K562 (cell line): ENCODE measurements at regions not wholly inside any gene's neighbourhood (a gene's known extent, or its start where the extent isn't known, plus 50 kb on each side); places are given as distances from the start of the nearest gene placed in this dataset.

Experiments used
- ATAC-seq: fragments of 200-7000 bp; cut with Tn5 transposase; 3 replicates; pipeline ENCODE4 v1.9.1; 2020; ENCODE audit warnings: moderate library complexity
- BruUV-seq: library from RNA; stranded (reverse); fragments of 400-500 nt; replicated peaks from 2 replicates; lab custom pipeline; 2021; lab: Mats Ljungman, UMichigan
- CTCF ChIA-PET: fragments of 300-600 bp; formaldehyde crosslinking; extraction: SDS; loops from one replicate; lab custom pipeline; 2021; ENCODE audit warnings: low intra/inter-chr PET ratio; lab: Yijun Ruan, JAX
- POLR2A ChIA-PET: fragments of 300-600, 350-650 bp; sonication (Branson Sonifier 250); formaldehyde crosslinking; extraction: SDS; loops from one replicate; lab custom pipeline; 2021; ENCODE audit warnings: antibody characterized with exemption, inconsistent platforms; lab: Yijun Ruan, JAX
- DNase-seq, 4 experiments: peaks; one replicate each; pipeline versions ENCODE4 v3.0.0 to v3.0.0-alpha.2; 2011 to 2018; ENCODE audit warnings: low spot score in 3 of 4, mixed read lengths in 3 of 4; ENCODE audit errors: extremely low read depth in 1 of 4
- FAIRE-seq: peaks from 2 replicates; lab custom pipeline; 2011; peaks lifted over from hg19 to GRCh38; lab: Jason Lieb, UNC
- H2AFZ ChIP-seq: 2 replicates; pipeline ENCODE4 v1.6.0; 2011; ENCODE audit warnings: low read depth, low read length, control low read depth, inconsistent platforms
- H3K27ac ChIP-seq: fragments of 200-600 bp; 3 replicates; pipeline ENCODE4 v1.8.0; 2011; ENCODE audit warnings: low read depth, mild to moderate bottlenecking, control low read depth, inconsistent platforms, low read length, moderate library complexity, mixed read lengths; ENCODE audit errors: extremely low read depth
- H3K27me3 ChIP-seq, 2 experiments: fragments of 300-600 bp in 1 of 2; 2 replicates in 1 of 2; 3 replicates in 1 of 2; pipeline versions ENCODE4 v1.6.0 to v1.8.0; 2011; ENCODE audit warnings: inconsistent platforms in 2 of 2, low read length in 2 of 2, mild to moderate bottlenecking in 1 of 2, mixed read lengths in 1 of 2, moderate library complexity in 1 of 2; ENCODE audit not compliant: control insufficient read depth in 2 of 2, insufficient read depth in 2 of 2
- H3K36me3 ChIP-seq: fragments of 300-600 bp; 3 replicates; pipeline ENCODE4 v1.8.0; 2011; ENCODE audit warnings: mild to moderate bottlenecking, low read length, inconsistent platforms; ENCODE audit not compliant: control insufficient read depth, insufficient read depth
- H3K4me1 ChIP-seq, 2 experiments: fragments of 200-600 bp in 1 of 2; replicated peaks in 1 of 2; 2 replicates in 1 of 2; 3 replicates in 1 of 2; pipeline versions ENCODE4 v1.5.1 to v1.8.0; 2011; ENCODE audit warnings: inconsistent platforms in 2 of 2, low read length in 2 of 2, mild to moderate bottlenecking in 1 of 2, mixed read lengths in 1 of 2, moderate library complexity in 1 of 2; ENCODE audit not compliant: control insufficient read depth in 2 of 2, insufficient read depth in 2 of 2
- H3K4me2 ChIP-seq: 2 replicates; pipeline ENCODE4 v1.6.1; 2011; ENCODE audit warnings: low read length, control low read depth, inconsistent platforms, mixed read lengths; ENCODE audit not compliant: insufficient read depth
- H3K4me3 ChIP-seq: fragments of 200-600 bp; sonication (generic), shearing (Covaris generic); 2 replicates; pipeline ENCODE4 v1.5.1; 2016; ENCODE audit warnings: control low read depth, inconsistent platforms
- H3K79me2 ChIP-seq: fragments of 200-600 bp; 3 replicates; pipeline ENCODE4 v1.8.0; 2011; ENCODE audit warnings: low read length, inconsistent platforms; ENCODE audit not compliant: control insufficient read depth, insufficient read depth
- H3K9ac ChIP-seq, 2 experiments: 2 replicates each; pipeline versions ENCODE4 v1.6.0 to v1.6.1; 2011; ENCODE audit warnings: low read depth in 2 of 2, low read length in 2 of 2, control low read depth in 1 of 2, inconsistent platforms in 1 of 2, mild to moderate bottlenecking in 1 of 2, mixed read lengths in 1 of 2; ENCODE audit not compliant: insufficient read depth in 1 of 2
- H3K9me1 ChIP-seq: one replicate; pipeline ENCODE4 v1.6.0; 2011; ENCODE audit warnings: inconsistent platforms, mild to moderate bottlenecking, low read length, moderate library complexity; ENCODE audit not compliant: control insufficient read depth, insufficient read depth
- H3K9me3 ChIP-seq: replicated peaks from 2 replicates; pipeline ENCODE4 v1.5.1; 2011; ENCODE audit warnings: low read depth, low read length, inconsistent platforms; ENCODE audit not compliant: control insufficient read depth, insufficient read depth
- H4K20me1 ChIP-seq: replicated peaks from 2 replicates; pipeline ENCODE4 v1.6.1; 2011; ENCODE audit warnings: low read length, inconsistent platforms, mixed read lengths; ENCODE audit not compliant: control insufficient read depth, insufficient read depth
- C11orf30 ChIP-seq: fragments of 450-650 bp; IDR thresholded peaks from 2 replicates; pipeline ENCODE4 v1.6.1; 2016; ENCODE audit warnings: low read depth, mild to moderate bottlenecking
- E2F3 ChIP-seq: fragments of 250-450 bp; sonication (Bioruptor Pico); IDR thresholded peaks from 2 replicates; pipeline ENCODE4 v1.4.0; 2020; ENCODE audit warnings: mild to moderate bottlenecking
- EGR1 ChIP-seq: fragments of 450-650 bp; conservative IDR thresholded peaks from 2 replicates; pipeline ENCODE4 v1.6.1; 2017; ENCODE audit warnings: mild to moderate bottlenecking
- HDAC2 ChIP-seq: fragments of 450-650 bp; IDR thresholded peaks from 2 replicates; pipeline ENCODE4 v1.6.1; 2016; ENCODE audit warnings: mild to moderate bottlenecking
- HMGXB4 ChIP-seq: sonication (generic); formaldehyde crosslinking; IDR thresholded peaks from 2 replicates; pipeline ENCODE4 v1.8.1; 2023; ENCODE audit warnings: mild to moderate bottlenecking, missing genetic modification reagents
- KAT7 ChIP-seq: sonication (generic); formaldehyde crosslinking; IDR thresholded peaks from 2 replicates; pipeline ENCODE4 v1.8.0; 2022; ENCODE audit warnings: missing genetic modification reagents, mild to moderate bottlenecking, borderline replicate concordance
- MAX ChIP-seq: sonication (generic); formaldehyde crosslinking; IDR thresholded peaks from 2 replicates; pipeline ENCODE4 v1.9.0; 2022; ENCODE audit warnings: mild to moderate bottlenecking, missing genetic modification reagents
- MXI1 ChIP-seq: IDR thresholded peaks from 2 replicates; pipeline ENCODE4 v1.6.1; 2011; ENCODE audit warnings: low read depth, mild to moderate bottlenecking, improper control_type of control experiment, low read length
- RBFOX2 ChIP-seq: fragments of 200-400 bp; formaldehyde crosslinking; IDR thresholded peaks from 2 replicates; pipeline ENCODE4 v1.6.1; 2017; ENCODE audit warnings: low read depth, mild to moderate bottlenecking, low read length, moderate library complexity
- RBM39 ChIP-seq: fragments of 200-400 bp; formaldehyde crosslinking; optimal IDR thresholded peaks from 2 replicates; pipeline ENCODE3; 2018; ENCODE audit warnings: low read depth, low read length
- RFX7 ChIP-seq: fragments of 250-450 bp; sonication (Bioruptor Pico); IDR thresholded peaks from 2 replicates; pipeline ENCODE4 v1.5.1; 2021; ENCODE audit warnings: mild to moderate bottlenecking
- SMAD1 ChIP-seq: fragments of 150-350 bp; IDR thresholded peaks from 2 replicates; pipeline ENCODE4 v1.6.1; 2014; ENCODE audit warnings: low read length, low read depth; ENCODE audit not compliant: partially characterized antibody
- ZNF282 ChIP-seq: sonication (generic); formaldehyde crosslinking; IDR thresholded peaks from 2 replicates; pipeline ENCODE4 v1.8.1; 2023; ENCODE audit warnings: missing genetic modification reagents
- ZNF398 ChIP-seq: fragments of 250-450 bp; sonication (Bioruptor Pico); IDR thresholded peaks from 2 replicates; pipeline ENCODE4 v1.8.0; 2021; ENCODE audit warnings: moderate library complexity, mild to moderate bottlenecking, inconsistent platforms
- WGBS: fragments of 100-300 bp; shearing (Covaris generic); methylation state at CpG from one replicate; pipeline ENCODE4 v1.1.6; 2016; ENCODE audit warnings: low coverage, mixed read lengths; ENCODE audit not compliant: insufficient coverage; ENCODE audit errors: missing lambda C conversion rate; 5-methylcytosine and 5-hydroxymethylcytosine counted together
- in situ Hi-C: fragments of 300-500 bp; cut with MboI; formaldehyde crosslinking; loops from 4 replicates; pipeline ENCODE4 v1.15.0; 2018; ENCODE audit warnings: inconsistent platforms, mixed read lengths
- intact Hi-C: fragments of 100-400 bp; cut with micrococcal nuclease; formaldehyde crosslinking; loops from 2 replicates; pipeline ENCODE4 v1.14.2; 2022

- POLR2A ChIA-PET = no interaction called here
Measured at GRCh38 chr5:92371171-92371888, 988.2 kb upstream of the ARRDC3 start.

GRCh38 chr5:92370032-92370431, 986.9 kb upstream of the ARRDC3 start:
- H2AFZ ChIP-seq = no peak overlapping the region
- no peaks in the 10 kb centered on the region for H4K20me1 ChIP-seq
- no peak overlapping the region for H3K4me3 ChIP-seq
- CTCF ChIA-PET = no interaction called here
- H3K4me1 ChIP-seq = no peaks in the 10 kb centered on the region
- H3K79me2 ChIP-seq = no peaks in the 10 kb centered on the region
- H3K9ac ChIP-seq = no peak overlapping the region
- no peaks in the 10 kb centered on the region for H3K27me3 ChIP-seq
- FAIRE-seq (no peak), DNase-seq (no peak), ATAC-seq (no peak)
- no peaks in the 10 kb centered on the region for H3K9me1 ChIP-seq
- no peak overlapping the region for H3K27ac ChIP-seq
- H3K36me3 ChIP-seq = no peaks in the 10 kb centered on the region
- POLR2A ChIA-PET = no interaction called here
- WGBS = 2% methylated on average over 3 of the region's 3 CpGs
- in situ Hi-C loops = no loop called here
- no peak overlapping the region for H3K4me2 ChIP-seq
- intact Hi-C loops = no loop called here
- no TSS peak for BruUV-seq
- H3K9me3 ChIP-seq = no peaks in the 10 kb centered on the region
- TF ChIP-seq RFX7 (CRISPR knock-in tag) (no peak), ZNF398 (CRISPR knock-in tag) (no peak), HDAC2 (no peak), MAX (CRISPR knock-in tag) (no peak), RBFOX2 (no peak), EGR1 (no peak), RBM39 (no peak), E2F3 (CRISPR knock-in tag) (no peak), ZNF282 (CRISPR knock-in tag) (no peak), HMGXB4 (CRISPR knock-in tag) (no peak), C11orf30 (no peak), MXI1 (no peak), KAT7 (CRISPR knock-in tag) (no peak)

More at GRCh38 chr5:92371171-92371888, 988.2 kb upstream of the ARRDC3 start:
- Histone ChIP-seq H3K79me2 (no peaks in the 10 kb centered on the region), H3K4me1 (no peaks in the 10 kb centered on the region), H3K27ac (no peak overlapping the region), H3K4me3 (no peak overlapping the region), H3K9ac (no peak overlapping the region), H3K36me3 (no peaks in the 10 kb centered on the region), H3K9me1 (no peaks in the 10 kb centered on the region), H3K4me2 (no peak overlapping the region), H3K27me3 (no peaks in the 10 kb centered on the region), H4K20me1 (no peaks in the 10 kb centered on the region), H3K9me3 (no peaks in the 10 kb centered on the region), H2AFZ (no peak overlapping the region)
- TF ChIP-seq SMAD1 = no peak
- intact Hi-C loops (no loop called here), in situ Hi-C loops (no loop called here)
- DNase-seq = no peak
- ATAC-seq = no peak
- CTCF ChIA-PET = no interaction called here
- no peak for FAIRE-seq
- BruUV-seq = no TSS peak
- 8% methylated on average over 3 of the region's 3 CpGs for WGBS
